Breast epithelium (tissue), 4 donors: ENCODE measurements at regions not wholly inside any gene's neighbourhood (a gene's known extent, or its start where the extent isn't known, plus 50 kb on each side); places are given as distances from the start of the nearest gene placed in this dataset.

Source experiments
- DNase-seq, 2 donors: peaks; one replicate each; pipeline ENCODE4 v3.0.0-alpha.2; 2019; ENCODE audit warnings: low spot score in 2 of 2
- H3K27ac ChIP-seq, 2 donors: fragments of 200-600 bp; sonication (generic) in 1 of 2; one replicate each; pipeline ENCODE4 v1.5.1; 2016 to 2019; ENCODE audit warnings: mild to moderate bottlenecking in 1 of 2
- H3K27me3 ChIP-seq, 2 donors: fragments of 200-600 bp; sonication (generic) in 1 of 2; one replicate each; pipeline versions ENCODE4 v1.5.1 to v1.6.0; 2017 to 2019; ENCODE audit warnings: control low read depth in 1 of 2, mild to moderate bottlenecking in 1 of 2
- H3K36me3 ChIP-seq: fragments of 200-600 bp; one replicate; pipeline ENCODE4 v1.5.1; 2019
- H3K4me1 ChIP-seq, 2 donors: fragments of 200-600 bp; sonication (generic); one replicate each; pipeline ENCODE4 v1.5.1; 2016 to 2019; ENCODE audit warnings: control low read depth in 1 of 2
- H3K4me3 ChIP-seq, 3 donors: fragments of 200-600 bp; sonication (generic); 1 replicate in 2 of 3; 2 replicates in 1 of 3; pipeline ENCODE4 v1.5.1; 2016 to 2019; ENCODE audit warnings: mild to moderate bottlenecking in 3 of 3, moderate library complexity in 2 of 3
- H3K9me3 ChIP-seq, 2 donors: fragments of 200-600 bp; sonication (generic) in 1 of 2; one replicate each; pipeline ENCODE4 v1.5.1; 2016 to 2019; ENCODE audit warnings: control low read depth in 1 of 2
- CTCF ChIP-seq, 3 donors: fragments of 450-650 bp; IDR thresholded peaks; one replicate each; pipeline ENCODE4 v1.5.1; 2016 to 2017; ENCODE audit warnings: antibody characterized with exemption in 3 of 3, mild to moderate bottlenecking in 3 of 3, moderate library complexity in 3 of 3
- POLR2A ChIP-seq: fragments of 450-650 bp; IDR thresholded peaks from one replicate; pipeline ENCODE4 v1.6.1; 2016; ENCODE audit warnings: antibody characterized with exemption, mild to moderate bottlenecking, moderate library complexity
- POLR2AphosphoS5 ChIP-seq, 3 donors: sonication (generic); formaldehyde crosslinking; IDR thresholded peaks; one replicate each; pipeline ENCODE4 v1.6.1; 2017; ENCODE audit warnings: antibody characterized with exemption in 3 of 3
- intact Hi-C: fragments of 100-400 bp; cut with DNase I; formaldehyde crosslinking; loops from one replicate; pipeline ENCODE4 v1.15.1; 2023; ENCODE audit warnings: low total_unique reads

GRCh38 chr9:108639091-108639490 lies 216.7 kb downstream of the ACTL7B start:
- intact Hi-C loops: no loop called here
- DNase-seq: no peak
- no peaks in the 10 kb centered on the region for H3K9me3 ChIP-seq
- H3K36me3 ChIP-seq: no peaks in the 10 kb centered on the region
- H3K27me3 ChIP-seq: no peaks in the 10 kb centered on the region
- no peaks in the 10 kb centered on the region for H3K4me1 ChIP-seq
- no peak overlapping the region for H3K4me3 ChIP-seq
- no peak for TF ChIP-seq CTCF (IDR thresholded peaks at IDR 0.05)
- no peak for TF ChIP-seq POLR2AphosphoS5 (IDR thresholded peaks at IDR 0.05)
- no peak for TF ChIP-seq POLR2A
- no peak overlapping the region for H3K27ac ChIP-seq

- H3K27me3 ChIP-seq: no peaks in the 10 kb centered on the region
- H3K9me3 ChIP-seq: no peaks in the 10 kb centered on the region
- no peak for DNase-seq
- intact Hi-C loops: no loop called here
- H3K4me1 ChIP-seq: no peaks in the 10 kb centered on the region
- no peak overlapping the region for H3K4me3 ChIP-seq
- TF ChIP-seq CTCF (IDR thresholded peaks at IDR 0.05): no peak
- TF ChIP-seq POLR2AphosphoS5 (IDR thresholded peaks at IDR 0.05): no peak
- TF ChIP-seq POLR2A: no peak
- H3K36me3 ChIP-seq: no peaks in the 10 kb centered on the region
- H3K27ac ChIP-seq: no peak overlapping the region
Observed at GRCh38 chr9:108637340-108637739, 218.4 kb downstream of the ACTL7B start.

- no peaks in the 10 kb centered on the region for H3K9me3 ChIP-seq
- intact Hi-C loops: no loop called here
- H3K27me3 ChIP-seq: no peaks in the 10 kb centered on the region
- no peak overlapping the region for H3K4me3 ChIP-seq
- no peak for DNase-seq
- H3K36me3 ChIP-seq: no peaks in the 10 kb centered on the region
- no peaks in the 10 kb centered on the region for H3K4me1 ChIP-seq
- TF ChIP-seq CTCF (IDR thresholded peaks at IDR 0.05) (no peak), POLR2A (no peak), POLR2AphosphoS5 (IDR thresholded peaks at IDR 0.05) (no peak)
- H3K27ac ChIP-seq: no peak overlapping the region
Observed at GRCh38 chr9:108636013-108636412, 219.8 kb downstream of the ACTL7B start.

GRCh38 chr9:108634672-108635462 lies 220.9 kb downstream of the ACTL7B start:
- no peaks in the 10 kb centered on the region for H3K27me3 ChIP-seq
- no peaks in the 10 kb centered on the region for H3K36me3 ChIP-seq
- H3K4me3 ChIP-seq: no peak overlapping the region
- no peaks in the 10 kb centered on the region for H3K9me3 ChIP-seq
- no peak overlapping the region for H3K27ac ChIP-seq
- intact Hi-C loops: no loop called here
- TF ChIP-seq POLR2AphosphoS5 (IDR thresholded peaks at IDR 0.05): no peak
- no peak for TF ChIP-seq POLR2A
- no peak for TF ChIP-seq CTCF (IDR thresholded peaks at IDR 0.05)
- H3K4me1 ChIP-seq: no peaks in the 10 kb centered on the region
- DNase-seq: no peak

- H3K9me3 ChIP-seq: no peaks in the 10 kb centered on the region
- no peak for TF ChIP-seq CTCF (IDR thresholded peaks at IDR 0.05)
- TF ChIP-seq POLR2AphosphoS5 (IDR thresholded peaks at IDR 0.05): no peak
- TF ChIP-seq POLR2A: no peak
- no peaks in the 10 kb centered on the region for H3K36me3 ChIP-seq
- no peak for DNase-seq
- H3K4me1 ChIP-seq: no peaks in the 10 kb centered on the region
- no peak overlapping the region for H3K27ac ChIP-seq
- no peaks in the 10 kb centered on the region for H3K27me3 ChIP-seq
- intact Hi-C loops: no loop called here
- no peak overlapping the region for H3K4me3 ChIP-seq
Observed at GRCh38 chr9:108634204-108634603, 221.6 kb downstream of the ACTL7B start.
